ENCODE measurements at regions not wholly inside any gene's neighbourhood (a gene's known extent, or its start where the extent isn't known, plus 50 kb on each side); places are given as distances from the start of the nearest gene placed in this dataset.

- 49% methylated on average over 4 of the region's 4 CpGs for WGBS
- H3K36me3 ChIP-seq (ENCODE audit: control insufficient read depth in 4 of 4, insufficient read depth in 3 of 4, low read depth in 1 of 4, low read length in 3 of 4), result no peaks in the 10 kb centered on the region
- peaks cover 0 to 6% (median 2%) of the 10 kb centered on the region in 4 donors for H3K27me3 ChIP-seq (ENCODE audit: control insufficient read depth in 4 of 4, insufficient read depth in 4 of 4, low read length in 3 of 4)
- H3K27ac ChIP-seq (ENCODE audit: low read depth in 1 of 2, low read length in 2 of 2), result no peak overlapping the region
- no peak overlapping the region for H3K9ac ChIP-seq (ENCODE audit: low read depth in 1 of 2, low read length in 2 of 2)
- no peak for TF ChIP-seq RAD21 (IDR thresholded peaks at IDR 0.05)
- no peak for TF ChIP-seq FOXA1 (IDR thresholded peaks at IDR 0.05)
- TF ChIP-seq ZBTB33 (IDR thresholded peaks at IDR 0.05), result no peak
- no peak overlapping the region for H3K4me3 ChIP-seq (ENCODE audit: low read depth in 1 of 3, low read length in 3 of 3)
- no peaks in the 10 kb centered on the region for H3K9me3 ChIP-seq (ENCODE audit: control insufficient read depth in 4 of 4, low read length in 3 of 4)
- H3K4me1 ChIP-seq (ENCODE audit: control insufficient read depth in 4 of 4, insufficient read depth in 4 of 4, low read length in 3 of 4), result no peaks in the 10 kb centered on the region
- no peak for DNase-seq (ENCODE audit: low spot score)
Observed at GRCh38 chr17:72299100-72299499, 178.3 kb downstream of the SOX9 start.

GRCh38 chr17:72299592-72299991 is 178.8 kb downstream of the SOX9 start:
- H3K36me3 ChIP-seq (ENCODE audit: control insufficient read depth in 4 of 4, insufficient read depth in 3 of 4, low read depth in 1 of 4, low read length in 3 of 4), result no peaks in the 10 kb centered on the region
- no peak overlapping the region for H3K4me3 ChIP-seq (ENCODE audit: low read depth in 1 of 3, low read length in 3 of 3)
- WGBS, result 65% methylated on average over 5 of the region's 5 CpGs
- no peak for TF ChIP-seq GABPA (IDR thresholded peaks at IDR 0.05 in 1 of 2, conservative IDR thresholded peaks at IDR 0.05 in 1 of 2)
- TF ChIP-seq FOXA1 (IDR thresholded peaks at IDR 0.05), result no peak
- no peak for TF ChIP-seq CTCF (IDR thresholded peaks at IDR 0.05; ENCODE audit: low read depth, low read length, missing input control)
- no peak for TF ChIP-seq NR2F2 (IDR thresholded peaks at IDR 0.05)
- H3K27me3 ChIP-seq (ENCODE audit: control insufficient read depth in 4 of 4, insufficient read depth in 4 of 4, low read length in 3 of 4), result peaks cover 0 to 6% (median 1%) of the 10 kb centered on the region in 4 donors
- H3K27ac ChIP-seq (ENCODE audit: low read depth in 1 of 2, low read length in 2 of 2), result no peak overlapping the region
- no peaks in the 10 kb centered on the region for H3K4me1 ChIP-seq (ENCODE audit: control insufficient read depth in 4 of 4, insufficient read depth in 4 of 4, low read length in 3 of 4)
- no peak for DNase-seq (ENCODE audit: low spot score)
- H3K9me3 ChIP-seq (ENCODE audit: control insufficient read depth in 4 of 4, low read length in 3 of 4), result no peaks in the 10 kb centered on the region
- H3K9ac ChIP-seq (ENCODE audit: low read depth in 1 of 2, low read length in 2 of 2), result no peak overlapping the region

DNA sequence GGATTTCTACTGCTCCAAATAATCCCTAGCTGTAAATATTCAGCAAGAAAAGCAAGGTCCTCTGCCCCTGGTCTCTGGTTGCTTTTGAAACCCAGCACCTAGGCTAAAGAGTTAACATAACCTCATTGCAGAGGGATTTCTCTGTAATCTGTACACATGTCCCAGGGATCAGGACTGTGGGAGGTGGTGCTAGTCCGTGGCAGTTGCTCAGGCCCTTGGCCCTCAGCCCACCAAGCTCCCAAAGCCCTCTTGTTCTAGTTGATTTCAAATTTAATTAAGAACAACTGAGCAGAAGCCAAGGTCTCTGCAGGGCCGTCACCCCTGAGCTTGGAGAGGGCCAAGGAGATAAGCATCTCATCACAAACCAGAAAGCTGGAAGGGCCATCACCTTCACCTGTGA is 181.1 kb downstream of the SOX9 start:
- H3K9ac ChIP-seq (ENCODE audit: low read depth in 1 of 2, low read length in 2 of 2), result no peak overlapping the region
- no peaks in the 10 kb centered on the region for H3K36me3 ChIP-seq (ENCODE audit: control insufficient read depth in 4 of 4, insufficient read depth in 3 of 4, low read depth in 1 of 4, low read length in 3 of 4)
- 52% methylated on average over 2 of the region's 2 CpGs for WGBS
- H3K4me3 ChIP-seq (ENCODE audit: low read depth in 1 of 3, low read length in 3 of 3), result no peak overlapping the region
- no peaks in the 10 kb centered on the region for H3K9me3 ChIP-seq (ENCODE audit: control insufficient read depth in 4 of 4, low read length in 3 of 4)
- no peak for DNase-seq (ENCODE audit: low spot score)
- no peak overlapping the region for H3K27ac ChIP-seq (ENCODE audit: low read depth in 1 of 2, low read length in 2 of 2)
- no peaks in the 10 kb centered on the region for H3K4me1 ChIP-seq (ENCODE audit: control insufficient read depth in 4 of 4, insufficient read depth in 4 of 4, low read length in 3 of 4)
- peaks cover 0 to 6% (median 0%) of the 10 kb centered on the region in 4 donors for H3K27me3 ChIP-seq (ENCODE audit: control insufficient read depth in 4 of 4, insufficient read depth in 4 of 4, low read length in 3 of 4)
- TF ChIP-seq TAF1 (conservative IDR thresholded peaks at IDR 0.05), result no peak
- TF ChIP-seq REST (IDR thresholded peaks at IDR 0.05), result no peak
- TF ChIP-seq SP1 (IDR thresholded peaks at IDR 0.05), result no peak
- no peak for TF ChIP-seq RXRA (IDR thresholded peaks at IDR 0.05)
- no peak for TF ChIP-seq NR2F2 (IDR thresholded peaks at IDR 0.05)
- no peak for TF ChIP-seq ZBTB33 (IDR thresholded peaks at IDR 0.05)
- no peak for TF ChIP-seq MAX (IDR thresholded peaks at IDR 0.05)
- TF ChIP-seq HNF4A (conservative IDR thresholded peaks at IDR 0.05), result no peak
- TF ChIP-seq RAD21 (IDR thresholded peaks at IDR 0.05), result no peak
- TF ChIP-seq, protein P1, sequence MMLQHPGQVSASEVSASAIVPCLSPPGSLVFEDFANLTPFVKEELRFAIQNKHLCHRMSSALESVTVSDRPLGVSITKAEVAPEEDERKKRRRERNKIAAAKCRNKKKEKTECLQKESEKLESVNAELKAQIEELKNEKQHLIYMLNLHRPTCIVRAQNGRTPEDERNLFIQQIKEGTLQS (IDR thresholded peaks at IDR 0.05), result no peak
- TF ChIP-seq GABPA (IDR thresholded peaks at IDR 0.05 in 1 of 2, conservative IDR thresholded peaks at IDR 0.05 in 1 of 2), result no peak
- TF ChIP-seq YY1 (IDR thresholded peaks at IDR 0.05), result no peak
- TF ChIP-seq JUND (IDR thresholded peaks at IDR 0.05), result no peak
- TF ChIP-seq CTCF (IDR thresholded peaks at IDR 0.05; ENCODE audit: low read depth, low read length, missing input control), result no peak

Measured in liver (tissue), 8 donors.